ENCODE measurements at regions not wholly inside any gene's neighbourhood (a gene's known extent, or its start where the extent isn't known, plus 50 kb on each side); places are given as distances from the start of the nearest gene placed in this dataset.
A peak's percentile ranks its signal among the peaks of the same experiment; 100 is the strongest.

DNA sequence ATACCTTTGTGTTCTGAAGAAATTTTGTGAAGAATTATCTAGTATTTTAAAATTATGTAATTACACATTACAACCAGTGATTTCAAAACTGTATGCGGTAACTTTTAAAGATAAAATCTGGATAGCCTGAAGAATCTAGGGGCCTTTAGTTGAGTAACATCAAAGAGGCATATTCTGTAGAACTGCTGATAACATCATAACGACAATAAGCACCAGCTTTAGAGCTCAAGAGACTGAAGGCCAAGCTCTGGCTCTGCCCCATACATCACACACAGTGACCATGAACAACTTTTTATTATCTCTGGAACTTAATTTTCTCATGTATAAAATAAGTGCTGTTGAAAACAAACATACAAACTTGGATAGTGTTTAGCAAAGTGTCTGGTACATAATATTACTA is 121.1 kb upstream of the RHOBTB1 start (continued):
- TF ChIP-seq, protein P1, sequence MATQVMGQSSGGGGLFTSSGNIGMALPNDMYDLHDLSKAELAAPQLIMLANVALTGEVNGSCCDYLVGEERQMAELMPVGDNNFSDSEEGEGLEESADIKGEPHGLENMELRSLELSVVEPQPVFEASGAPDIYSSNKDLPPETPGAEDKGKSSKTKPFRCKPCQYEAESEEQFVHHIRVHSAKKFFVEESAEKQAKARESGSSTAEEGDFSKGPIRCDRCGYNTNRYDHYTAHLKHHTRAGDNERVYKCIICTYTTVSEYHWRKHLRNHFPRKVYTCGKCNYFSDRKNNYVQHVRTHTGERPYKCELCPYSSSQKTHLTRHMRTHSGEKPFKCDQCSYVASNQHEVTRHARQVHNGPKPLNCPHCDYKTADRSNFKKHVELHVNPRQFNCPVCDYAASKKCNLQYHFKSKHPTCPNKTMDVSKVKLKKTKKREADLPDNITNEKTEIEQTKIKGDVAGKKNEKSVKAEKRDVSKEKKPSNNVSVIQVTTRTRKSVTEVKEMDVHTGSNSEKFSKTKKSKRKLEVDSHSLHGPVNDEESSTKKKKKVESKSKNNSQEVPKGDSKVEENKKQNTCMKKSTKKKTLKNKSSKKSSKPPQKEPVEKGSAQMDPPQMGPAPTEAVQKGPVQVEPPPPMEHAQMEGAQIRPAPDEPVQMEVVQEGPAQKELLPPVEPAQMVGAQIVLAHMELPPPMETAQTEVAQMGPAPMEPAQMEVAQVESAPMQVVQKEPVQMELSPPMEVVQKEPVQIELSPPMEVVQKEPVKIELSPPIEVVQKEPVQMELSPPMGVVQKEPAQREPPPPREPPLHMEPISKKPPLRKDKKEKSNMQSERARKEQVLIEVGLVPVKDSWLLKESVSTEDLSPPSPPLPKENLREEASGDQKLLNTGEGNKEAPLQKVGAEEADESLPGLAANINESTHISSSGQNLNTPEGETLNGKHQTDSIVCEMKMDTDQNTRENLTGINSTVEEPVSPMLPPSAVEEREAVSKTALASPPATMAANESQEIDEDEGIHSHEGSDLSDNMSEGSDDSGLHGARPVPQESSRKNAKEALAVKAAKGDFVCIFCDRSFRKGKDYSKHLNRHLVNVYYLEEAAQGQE (IDR thresholded peaks at IDR 0.05; ENCODE audit: borderline replicate concordance in 1 of 2, low read depth in 1 of 2, low read length in 2 of 2): 0 out of 4 replicates have a peak, but pooled peaks of 1 of the 2 experiments have one; percentile 18
- TF ChIP-seq MED8 (CRISPR knock-in tag; IDR thresholded peaks at IDR 0.05; ENCODE audit: insufficient replicate concordance) (peak; percentile 75), ZNF878 (CRISPR knock-in tag; IDR thresholded peaks at IDR 0.05) (no peak), POGZ (CRISPR knock-in tag; IDR thresholded peaks at IDR 0.05) (peak; percentile 39; the same call in 1 of the 2 replicates), MAF1 (CRISPR knock-in tag; IDR thresholded peaks at IDR 0.05; ENCODE audit: borderline replicate concordance) (no peak), MEIS2 (CRISPR knock-in tag; IDR thresholded peaks at IDR 0.05) (peak; percentile 39; the same call in 1 of the 2 replicates), ZNF501 (CRISPR knock-in tag; IDR thresholded peaks at IDR 0.05) (no peak), HNF1A (IDR thresholded peaks at IDR 0.05; ENCODE audit: low read depth) (0 out of 2 replicates have a peak, but pooled peaks have one; percentile 65), HNF1A (CRISPR knock-in tag; IDR thresholded peaks at IDR 0.05; ENCODE audit: borderline replicate concordance) (peak; percentile 71; the same call in 1 of the 2 replicates), RARA (CRISPR knock-in tag; IDR thresholded peaks at IDR 0.05) (peak; percentile 78), MIER3 (CRISPR knock-in tag; IDR thresholded peaks at IDR 0.05; ENCODE audit: borderline replicate concordance) (no peak)
- TF ChIP-seq, protein P2, sequence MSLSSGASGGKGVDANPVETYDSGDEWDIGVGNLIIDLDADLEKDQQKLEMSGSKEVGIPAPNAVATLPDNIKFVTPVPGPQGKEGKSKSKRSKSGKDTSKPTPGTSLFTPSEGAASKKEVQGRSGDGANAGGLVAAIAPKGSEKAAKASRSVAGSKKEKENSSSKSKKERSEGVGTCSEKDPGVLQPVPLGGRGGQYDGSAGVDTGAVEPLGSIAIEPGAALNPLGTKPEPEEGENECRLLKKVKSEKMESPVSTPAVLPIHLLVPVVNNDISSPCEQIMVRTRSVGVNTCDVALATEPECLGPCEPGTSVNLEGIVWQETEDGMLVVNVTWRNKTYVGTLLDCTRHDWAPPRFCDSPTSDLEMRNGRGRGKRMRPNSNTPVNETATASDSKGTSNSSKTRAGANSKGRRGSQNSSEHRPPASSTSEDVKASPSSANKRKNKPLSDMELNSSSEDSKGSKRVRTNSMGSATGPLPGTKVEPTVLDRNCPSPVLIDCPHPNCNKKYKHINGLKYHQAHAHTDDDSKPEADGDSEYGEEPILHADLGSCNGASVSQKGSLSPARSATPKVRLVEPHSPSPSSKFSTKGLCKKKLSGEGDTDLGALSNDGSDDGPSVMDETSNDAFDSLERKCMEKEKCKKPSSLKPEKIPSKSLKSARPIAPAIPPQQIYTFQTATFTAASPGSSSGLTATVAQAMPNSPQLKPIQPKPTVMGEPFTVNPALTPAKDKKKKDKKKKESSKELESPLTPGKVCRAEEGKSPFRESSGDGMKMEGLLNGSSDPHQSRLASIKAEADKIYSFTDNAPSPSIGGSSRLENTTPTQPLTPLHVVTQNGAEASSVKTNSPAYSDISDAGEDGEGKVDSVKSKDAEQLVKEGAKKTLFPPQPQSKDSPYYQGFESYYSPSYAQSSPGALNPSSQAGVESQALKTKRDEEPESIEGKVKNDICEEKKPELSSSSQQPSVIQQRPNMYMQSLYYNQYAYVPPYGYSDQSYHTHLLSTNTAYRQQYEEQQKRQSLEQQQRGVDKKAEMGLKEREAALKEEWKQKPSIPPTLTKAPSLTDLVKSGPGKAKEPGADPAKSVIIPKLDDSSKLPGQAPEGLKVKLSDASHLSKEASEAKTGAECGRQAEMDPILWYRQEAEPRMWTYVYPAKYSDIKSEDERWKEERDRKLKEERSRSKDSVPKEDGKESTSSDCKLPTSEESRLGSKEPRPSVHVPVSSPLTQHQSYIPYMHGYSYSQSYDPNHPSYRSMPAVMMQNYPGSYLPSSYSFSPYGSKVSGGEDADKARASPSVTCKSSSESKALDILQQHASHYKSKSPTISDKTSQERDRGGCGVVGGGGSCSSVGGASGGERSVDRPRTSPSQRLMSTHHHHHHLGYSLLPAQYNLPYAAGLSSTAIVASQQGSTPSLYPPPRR (CRISPR knock-in tag; IDR thresholded peaks at IDR 0.05; ENCODE audit: borderline replicate concordance): peak; percentile 78
